HCT116 (cell line): ENCODE measurements at regions not wholly inside any gene's neighbourhood (a gene's known extent, or its start where the extent isn't known, plus 50 kb on each side); places are given as distances from the start of the nearest gene placed in this dataset.

Source experiments
- ATF3 ChIP-seq: IDR thresholded peaks from 2 replicates; pipeline ENCODE4 v1.6.1; 2012
- CEBPB ChIP-seq: IDR thresholded peaks from 2 replicates; pipeline ENCODE4 v1.6.1; 2012; ENCODE audit warnings: low read depth
- CTCF ChIP-seq, 3 experiments: fragments of 200-600 bp in 1 of 3; sonication (generic) in 1 of 3; IDR thresholded peaks in 2 of 3; conservative IDR thresholded peaks in 1 of 3; 2 replicates each; pipeline ENCODE4 v1.5.1; 2012 to 2017; ENCODE audit warnings: low read depth in 2 of 3, low read length in 2 of 3, antibody characterized with exemption in 1 of 3, borderline replicate concordance in 1 of 3, control low read depth in 1 of 3, mild to moderate bottlenecking in 1 of 3, mixed read lengths in 1 of 3, mixed run types in 1 of 3, moderate library complexity in 1 of 3; ENCODE audit not compliant: insufficient read depth in 1 of 3
- EGR1 ChIP-seq: IDR thresholded peaks from 2 replicates; pipeline ENCODE4 v1.6.1; 2012; ENCODE audit warnings: low read depth
- EZH2 ChIP-seq: fragments of 200-600 bp; sonication (generic); IDR thresholded peaks from 2 replicates; pipeline ENCODE4 v1.6.1; 2017; ENCODE audit warnings: antibody characterized with exemption, mixed run types
- EZH2phosphoT487 ChIP-seq: fragments of 200-600 bp; IDR thresholded peaks from 2 replicates; pipeline ENCODE4 v1.6.1; 2018; ENCODE audit warnings: antibody characterized with exemption, borderline replicate concordance
- POLR2A ChIP-seq: IDR thresholded peaks from 2 replicates; pipeline ENCODE4 v1.7.0; 2011; ENCODE audit warnings: borderline replicate concordance; ENCODE audit not compliant: insufficient read depth, insufficient read length; ENCODE audit errors: extremely low read depth
- POLR2AphosphoS5 ChIP-seq: IDR thresholded peaks from 2 replicates; pipeline ENCODE4 v1.6.1; 2011; ENCODE audit warnings: mild to moderate bottlenecking, low read depth, low read length, moderate library complexity
- RAD21 ChIP-seq: IDR thresholded peaks from 2 replicates; pipeline ENCODE4 v1.6.1; 2012; ENCODE audit warnings: low read depth, mild to moderate bottlenecking
- SP1 ChIP-seq: IDR thresholded peaks from 2 replicates; pipeline ENCODE4 v1.6.1; 2012; ENCODE audit warnings: low read depth
- SRF ChIP-seq: IDR thresholded peaks from 2 replicates; pipeline ENCODE4 v1.6.1; 2012; ENCODE audit warnings: low read depth
- YY1 ChIP-seq: IDR thresholded peaks from 2 replicates; pipeline ENCODE4 v1.6.1; 2011; ENCODE audit warnings: low read length, low read depth, moderate library complexity, mild to moderate bottlenecking; ENCODE audit not compliant: insufficient replicate concordance; ENCODE audit errors: extremely low read depth

- TF ChIP-seq POLR2A = no peak
- TF ChIP-seq SP1 = no peak
- no peak for TF ChIP-seq EGR1
- TF ChIP-seq CTCF (IDR thresholded peaks at IDR 0.05 in 2 of 3, conservative IDR thresholded peaks at IDR 0.05 in 1 of 3; ENCODE audit: borderline replicate concordance in 1 of 3, insufficient read depth in 1 of 3, low read depth in 2 of 3, low read length in 2 of 3) = no peak
- TF ChIP-seq POLR2AphosphoS5 = no peak
- TF ChIP-seq EZH2 = no peak
- TF ChIP-seq EZH2phosphoT487 = no peak
- TF ChIP-seq CEBPB = no peak
- TF ChIP-seq SRF = no peak
- no peak for TF ChIP-seq ATF3
- TF ChIP-seq RAD21 = no peak
- no peak for TF ChIP-seq YY1
Measured at GRCh38 chr13:58455094-58455493, 823.5 kb downstream of the PCDH17 start.
